ENCODE measurements at regions not wholly inside any gene's neighbourhood (a gene's known extent, or its start where the extent isn't known, plus 50 kb on each side); places are given as distances from the start of the nearest gene placed in this dataset.
"Not testable (repeated sequence)": the region's sequence is repeated elsewhere in the genome, so short reads cannot be mapped to it uniquely, and the experiment has no call there.

GRCh38 chr9:124084087-124084486 lies 72.5 kb downstream of the LHX2 start:
- H3K27me3 Mint-ChIP-seq, result peaks cover 12 to 25% of the 10 kb centered on the region in 2 donors
- H3K4me1 Mint-ChIP-seq (ENCODE audit: low read depth in 2 of 2), result peaks cover 0 to 3% of the 10 kb centered on the region in 2 donors
- no peak overlapping the region for H3K27ac Mint-ChIP-seq
- H3K4me3 Mint-ChIP-seq, result no peak overlapping the region
- H3K9me3 Mint-ChIP-seq, result no peaks in the 10 kb centered on the region
- DNase-seq (ENCODE audit: low spot score), result no peak
- no peak for ATAC-seq
- H3K36me3 Mint-ChIP-seq, result no peaks in the 10 kb centered on the region

GRCh38 chr9:124087226-124087625 lies 75.7 kb downstream of the LHX2 start:
- Mint-ChIP-seq H3K36me3 (no peaks in the 10 kb centered on the region), H3K27ac (no peak overlapping the region), H3K9me3 (no peaks in the 10 kb centered on the region), H3K4me1 (ENCODE audit: low read depth in 2 of 2) (peaks cover 0 to 3% of the 10 kb centered on the region in 2 donors), H3K4me3 (no peak overlapping the region), H3K27me3 (peaks cover 22 to 39% of the 10 kb centered on the region in 2 donors)
- ATAC-seq (no peak), DNase-seq (ENCODE audit: low spot score) (no peak)

GRCh38 chr9:124088476-124088837 lies 76.9 kb downstream of the LHX2 start:
- Mint-ChIP-seq H3K4me1 (ENCODE audit: low read depth in 2 of 2) (peaks cover 0 to 3% of the 10 kb centered on the region in 2 donors), H3K4me3 (no peak overlapping the region), H3K27ac (no peak overlapping the region), H3K36me3 (no peaks in the 10 kb centered on the region), H3K27me3 (peaks cover 28 to 46% of the 10 kb centered on the region in 2 donors), H3K9me3 (no peaks in the 10 kb centered on the region)
- ATAC-seq, result no peak
- no peak for DNase-seq (ENCODE audit: low spot score)

- H3K4me3 Mint-ChIP-seq; H3K4me1 Mint-ChIP-seq (ENCODE audit: low read depth in 2 of 2); DNase-seq (ENCODE audit: low spot score); H3K36me3 Mint-ChIP-seq; ATAC-seq; H3K27ac Mint-ChIP-seq; H3K9me3 Mint-ChIP-seq: not testable (repeated sequence)
- peaks cover 29 to 41% of the 10 kb centered on the region in 2 donors for H3K27me3 Mint-ChIP-seq
Observed at GRCh38 chr9:124089631-124090488, 78.3 kb downstream of the LHX2 start.

- Mint-ChIP-seq H3K9me3 (no peaks in the 10 kb centered on the region), H3K27ac (no peak overlapping the region), H3K36me3 (no peaks in the 10 kb centered on the region), H3K4me1 (ENCODE audit: low read depth in 2 of 2) (peaks cover 14 to 16% of the 10 kb centered on the region in 2 donors), H3K4me3 (no peak overlapping the region), H3K27me3 (peaks cover 20 to 42% of the 10 kb centered on the region in 2 donors)
- DNase-seq (ENCODE audit: low spot score) (no peak), ATAC-seq (peak in 1 of 2 donors; percentile 35)
Observed at GRCh38 chr9:124098141-124098905, 86.8 kb downstream of the LHX2 start.

- no peak overlapping the region for H3K4me3 Mint-ChIP-seq
- H3K27me3 Mint-ChIP-seq, result peaks cover 18 to 39% of the 10 kb centered on the region in 2 donors
- no peak overlapping the region for H3K27ac Mint-ChIP-seq
- H3K9me3 Mint-ChIP-seq, result no peaks in the 10 kb centered on the region
- H3K4me1 Mint-ChIP-seq (ENCODE audit: low read depth in 2 of 2), result peaks cover 14 to 16% of the 10 kb centered on the region in 2 donors
- no peaks in the 10 kb centered on the region for H3K36me3 Mint-ChIP-seq
- DNase-seq (ENCODE audit: low spot score) (no peak), ATAC-seq (no peak)
Observed at GRCh38 chr9:124099860-124100259, 88.3 kb downstream of the LHX2 start.

- DNase-seq (ENCODE audit: low spot score) (no peak), ATAC-seq (no peak)
- Mint-ChIP-seq H3K27me3 (peaks cover 18 to 39% of the 10 kb centered on the region in 2 donors), H3K4me1 (ENCODE audit: low read depth in 2 of 2) (peaks cover 14 to 16% of the 10 kb centered on the region in 2 donors), H3K4me3 (no peak overlapping the region), H3K27ac (no peak overlapping the region), H3K9me3 (no peaks in the 10 kb centered on the region), H3K36me3 (no peaks in the 10 kb centered on the region)
Observed at GRCh38 chr9:124101215-124101968, 89.8 kb downstream of the LHX2 start.

GRCh38 chr9:124101969-124102345 lies 90.4 kb downstream of the LHX2 start:
- DNase-seq (ENCODE audit: low spot score) (no peak), ATAC-seq (no peak)
- H3K4me1 Mint-ChIP-seq (ENCODE audit: low read depth in 2 of 2), result peaks cover 14 to 16% of the 10 kb centered on the region in 2 donors
- H3K4me3 Mint-ChIP-seq, result no peak overlapping the region
- no peaks in the 10 kb centered on the region for H3K9me3 Mint-ChIP-seq
- no peaks in the 10 kb centered on the region for H3K36me3 Mint-ChIP-seq
- peaks cover 21 to 45% of the 10 kb centered on the region in 2 donors for H3K27me3 Mint-ChIP-seq
- H3K27ac Mint-ChIP-seq, result no peak overlapping the region

GRCh38 chr9:124102363-124102762 lies 90.8 kb downstream of the LHX2 start:
- Mint-ChIP-seq H3K4me3 (no peak overlapping the region), H3K9me3 (no peaks in the 10 kb centered on the region), H3K27me3 (peaks cover 22 to 48% of the 10 kb centered on the region in 2 donors), H3K4me1 (ENCODE audit: low read depth in 2 of 2) (peaks cover 14 to 16% of the 10 kb centered on the region in 2 donors), H3K27ac (no peak overlapping the region), H3K36me3 (no peaks in the 10 kb centered on the region)
- no peak for ATAC-seq
- no peak for DNase-seq (ENCODE audit: low spot score)

GRCh38 chr9:124105266-124105665 lies 93.7 kb downstream of the LHX2 start:
- no peaks in the 10 kb centered on the region for H3K36me3 Mint-ChIP-seq
- no peaks in the 10 kb centered on the region for H3K9me3 Mint-ChIP-seq
- H3K4me1 Mint-ChIP-seq (ENCODE audit: low read depth in 2 of 2), result peaks cover 5 to 11% of the 10 kb centered on the region in 2 donors
- ATAC-seq, result no peak
- no peak overlapping the region for H3K4me3 Mint-ChIP-seq
- DNase-seq (ENCODE audit: low spot score), result no peak
- no peak overlapping the region for H3K27ac Mint-ChIP-seq
- H3K27me3 Mint-ChIP-seq, result peaks cover 21 to 36% of the 10 kb centered on the region in 2 donors

GRCh38 chr9:124108216-124108615 lies 96.6 kb downstream of the LHX2 start:
- no peak for ATAC-seq

GRCh38 chr9:124110307-124110915 lies 98.8 kb downstream of the LHX2 start:
- Mint-ChIP-seq H3K27ac (no peak overlapping the region), H3K36me3 (no peaks in the 10 kb centered on the region), H3K9me3 (no peaks in the 10 kb centered on the region), H3K4me1 (ENCODE audit: low read depth in 2 of 2) (no peaks in the 10 kb centered on the region), H3K27me3 (peaks cover 9 to 19% of the 10 kb centered on the region in 2 donors), H3K4me3 (no peak overlapping the region)
- no peak for DNase-seq (ENCODE audit: low spot score)
- ATAC-seq, result peak in 1 of 2 donors; percentile 58

More at GRCh38 chr9:124108216-124108615, 96.6 kb downstream of the LHX2 start:
- no peak for DNase-seq (ENCODE audit: low spot score)
- Mint-ChIP-seq H3K36me3 (no peaks in the 10 kb centered on the region), H3K4me3 (no peak overlapping the region), H3K27me3 (peaks cover 9 to 19% of the 10 kb centered on the region in 2 donors), H3K4me1 (ENCODE audit: low read depth in 2 of 2) (no peaks in the 10 kb centered on the region), H3K27ac (no peak overlapping the region), H3K9me3 (no peaks in the 10 kb centered on the region)

- H3K9me3 Mint-ChIP-seq, result no peaks in the 10 kb centered on the region
- H3K27ac Mint-ChIP-seq, result no peak overlapping the region
- no peak overlapping the region for H3K4me3 Mint-ChIP-seq
- DNase-seq (ENCODE audit: low spot score) (no peak), ATAC-seq (no peak)
- peaks cover 15 to 16% of the 10 kb centered on the region in 2 donors for H3K27me3 Mint-ChIP-seq
- H3K4me1 Mint-ChIP-seq (ENCODE audit: low read depth in 2 of 2), result no peaks in the 10 kb centered on the region
- H3K36me3 Mint-ChIP-seq, result no peaks in the 10 kb centered on the region
Observed at GRCh38 chr9:124116683-124117363, 105.3 kb downstream of the LHX2 start.

All from natural killer cell treated with Interleukin-12 subunit alpha and Interleukin-12 subunit beta and Interleukin-15 and Interleukin-18, amount 100 ng/mL, for 72 hours (primary cell).